OCI-LY7 (cell line): ENCODE measurements at regions not wholly inside any gene's neighbourhood (a gene's known extent, or its start where the extent isn't known, plus 50 kb on each side); places are given as distances from the start of the nearest gene placed in this dataset.
A peak's percentile ranks its signal among the peaks of the same experiment; 100 is the strongest.

Source experiments
- BruUV-seq: library from RNA; stranded (reverse); fragments of 400-500 nt; replicated peaks from 2 replicates; lab custom pipeline; 2021; lab: Mats Ljungman, UMichigan
- CTCF ChIA-PET: fragments of 300-600 bp; sonication (Branson Sonifier 250); formaldehyde crosslinking; loops from one replicate; lab custom pipeline; 2022; ENCODE audit warnings: antibody characterized with exemption; ENCODE audit not compliant: unreplicated experiment; lab: Charles Lee
- POLR2A ChIA-PET: fragments of 300-600 bp; sonication (Branson Sonifier 250); formaldehyde crosslinking; loops from one replicate; lab custom pipeline; 2022; ENCODE audit warnings: antibody characterized with exemption; lab: Charles Lee
- DNase-seq: peaks from one replicate; pipeline ENCODE4 v3.0.0-alpha.2; 2015; ENCODE audit warnings: low spot score
- H2AFZ ChIP-seq: fragments of 200-600 bp; sonication (generic), shearing (Covaris generic); 2 replicates; pipeline ENCODE4 v1.6.1; 2014; ENCODE audit warnings: mild to moderate bottlenecking, antibody characterized with exemption, low read length, moderate library complexity
- H3K27ac ChIP-seq: fragments of 200-600 bp; sonication (generic); 2 replicates; pipeline ENCODE4 v1.5.1; 2014; ENCODE audit warnings: mixed run types, low read depth, mild to moderate bottlenecking, moderate library complexity, low read length, inconsistent platforms; ENCODE audit not compliant: poor library complexity, severe bottlenecking
- H3K36me3 ChIP-seq: fragments of 200-600 bp; sonication (generic); 2 replicates; pipeline ENCODE4 v1.6.1; 2014; ENCODE audit warnings: mild to moderate bottlenecking, antibody characterized with exemption, low read length, moderate library complexity, mixed read lengths; ENCODE audit not compliant: insufficient read depth
- H3K4me1 ChIP-seq: fragments of 200-600 bp; sonication (generic); 2 replicates; pipeline ENCODE4 v1.5.1; 2014; ENCODE audit warnings: mild to moderate bottlenecking, low read length; ENCODE audit not compliant: insufficient read depth, poor library complexity, severe bottlenecking
- H3K4me2 ChIP-seq: fragments of 200-600 bp; sonication (generic); 2 replicates; pipeline ENCODE4 v1.6.1; 2014; ENCODE audit warnings: mild to moderate bottlenecking, low read length
- H3K4me3 ChIP-seq: fragments of 200-600 bp; sonication (generic); 2 replicates; pipeline ENCODE4 v1.5.1; 2014; ENCODE audit warnings: mild to moderate bottlenecking, low read depth, low read length; ENCODE audit not compliant: poor library complexity, severe bottlenecking
- H3K79me2 ChIP-seq: fragments of 200-600 bp; sonication (generic); 2 replicates; pipeline ENCODE4 v1.6.1; 2016; ENCODE audit warnings: low read depth, mild to moderate bottlenecking, low read length, moderate library complexity, mixed read lengths; ENCODE audit not compliant: insufficient read depth
- H3K9me2 ChIP-seq: fragments of 200-600 bp; sonication (generic); 2 replicates; pipeline ENCODE4 v1.6.1; 2016; ENCODE audit warnings: mild to moderate bottlenecking, low read length, mixed read lengths; ENCODE audit not compliant: insufficient read depth
- H3K9me3 ChIP-seq: fragments of 200-600 bp; sonication (generic); 2 replicates; pipeline ENCODE4 v1.6.1; 2014; ENCODE audit warnings: mild to moderate bottlenecking, mixed run types, low read length, mixed read lengths
- H4K20me1 ChIP-seq: fragments of 200-600 bp; sonication (generic); 2 replicates; pipeline ENCODE4 v1.6.1; 2014; ENCODE audit warnings: mild to moderate bottlenecking, antibody characterized with exemption, low read length, moderate library complexity, mixed read lengths; ENCODE audit not compliant: insufficient read depth
- EZH2phosphoT487 ChIP-seq: fragments of 200-600 bp; sonication (generic); IDR thresholded peaks from 2 replicates; pipeline ENCODE4 v1.6.1; 2018; ENCODE audit warnings: low read depth, borderline replicate concordance, mild to moderate bottlenecking, mixed run types, antibody characterized with exemption, low read length, moderate library complexity, mixed read lengths
- intact Hi-C: fragments of 100-400 bp; cut with micrococcal nuclease; formaldehyde crosslinking; loops from one replicate; pipeline ENCODE4 v1.10.0; 2022; ENCODE audit not compliant: unreplicated experiment
- TF ChIP-seq, protein P1 (sequence below): fragments of 200-600 bp; sonication (generic); conservative IDR thresholded peaks from 2 replicates; pipeline ENCODE4 v1.5.1; 2014; ENCODE audit warnings: mild to moderate bottlenecking, antibody characterized with exemption, low read length, moderate library complexity, mixed read lengths

DNA sequence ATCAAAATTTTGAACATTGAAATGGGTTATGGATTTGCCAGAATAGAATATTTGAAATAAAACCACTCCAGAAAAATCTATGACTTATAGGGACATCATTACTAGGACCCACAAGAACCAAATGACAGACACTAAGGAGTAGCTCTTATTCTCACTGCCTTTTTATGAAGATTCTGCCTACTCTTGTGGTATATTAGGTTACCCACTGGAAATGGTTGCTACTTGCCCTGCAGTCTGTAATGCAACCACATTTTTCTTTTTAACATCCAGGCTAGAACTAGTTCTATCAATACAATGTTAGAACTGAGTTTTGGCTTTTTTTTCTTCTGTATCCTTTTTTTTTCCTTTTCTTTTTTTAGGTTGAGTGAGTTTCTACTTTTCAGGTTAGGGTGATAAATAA is 158.9 kb downstream of the PPP1R2C start:
- H4K20me1 ChIP-seq, result no peaks in the 10 kb centered on the region
- no peaks in the 10 kb centered on the region for H3K9me2 ChIP-seq
- peaks cover 11% of the 10 kb centered on the region for H3K4me1 ChIP-seq
- CTCF ChIA-PET, result no interaction called here
- no TSS peak for BruUV-seq
- H3K79me2 ChIP-seq, result no peaks in the 10 kb centered on the region
- TF ChIP-seq, protein P1, sequence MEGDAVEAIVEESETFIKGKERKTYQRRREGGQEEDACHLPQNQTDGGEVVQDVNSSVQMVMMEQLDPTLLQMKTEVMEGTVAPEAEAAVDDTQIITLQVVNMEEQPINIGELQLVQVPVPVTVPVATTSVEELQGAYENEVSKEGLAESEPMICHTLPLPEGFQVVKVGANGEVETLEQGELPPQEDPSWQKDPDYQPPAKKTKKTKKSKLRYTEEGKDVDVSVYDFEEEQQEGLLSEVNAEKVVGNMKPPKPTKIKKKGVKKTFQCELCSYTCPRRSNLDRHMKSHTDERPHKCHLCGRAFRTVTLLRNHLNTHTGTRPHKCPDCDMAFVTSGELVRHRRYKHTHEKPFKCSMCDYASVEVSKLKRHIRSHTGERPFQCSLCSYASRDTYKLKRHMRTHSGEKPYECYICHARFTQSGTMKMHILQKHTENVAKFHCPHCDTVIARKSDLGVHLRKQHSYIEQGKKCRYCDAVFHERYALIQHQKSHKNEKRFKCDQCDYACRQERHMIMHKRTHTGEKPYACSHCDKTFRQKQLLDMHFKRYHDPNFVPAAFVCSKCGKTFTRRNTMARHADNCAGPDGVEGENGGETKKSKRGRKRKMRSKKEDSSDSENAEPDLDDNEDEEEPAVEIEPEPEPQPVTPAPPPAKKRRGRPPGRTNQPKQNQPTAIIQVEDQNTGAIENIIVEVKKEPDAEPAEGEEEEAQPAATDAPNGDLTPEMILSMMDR, result no peak
- no peak for TF ChIP-seq EZH2phosphoT487
- intact Hi-C loops, result no loop called here
- no peaks in the 10 kb centered on the region for H3K9me3 ChIP-seq
- no peak for DNase-seq
- H3K27ac ChIP-seq, result no peak overlapping the region
- no peak overlapping the region for H3K4me2 ChIP-seq
- POLR2A ChIA-PET, result no interaction called here
- no peak overlapping the region for H2AFZ ChIP-seq
- H3K36me3 ChIP-seq, result no peaks in the 10 kb centered on the region; the same call in 1 of the 2 replicates
- H3K4me3 ChIP-seq, result no peak overlapping the region

DNA sequence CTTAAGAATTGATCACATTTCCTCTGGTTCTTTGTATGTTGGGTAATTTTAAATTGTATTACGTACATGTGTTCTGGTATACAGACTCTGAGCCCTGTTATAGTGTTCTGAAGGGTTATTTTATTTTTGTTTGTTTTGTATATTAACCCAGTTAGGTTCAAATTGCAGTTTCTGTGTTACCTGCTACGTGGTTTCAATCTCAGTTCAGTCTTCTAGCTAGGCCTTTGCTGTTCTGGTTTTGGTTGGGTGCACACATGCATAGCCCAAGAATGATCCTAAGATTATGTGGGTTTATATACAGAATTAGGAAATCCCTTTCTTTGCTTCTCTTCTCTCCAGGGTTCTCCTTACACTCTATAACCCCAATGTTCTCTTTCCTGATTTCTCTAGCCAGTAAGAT is 161.0 kb downstream of the PPP1R2C start:
- intact Hi-C loops, result no loop called here
- POLR2A ChIA-PET, result interaction anchor here (0.9 kb wide), 1 partner anchor 145 kb away, joined by 3 read pairs; no protein-coding TSS in a partner anchor
- TF ChIP-seq, protein P1, result no peak
- no peaks in the 10 kb centered on the region for H4K20me1 ChIP-seq
- H3K4me3 ChIP-seq, result no peak overlapping the region
- no peaks in the 10 kb centered on the region for H3K9me3 ChIP-seq
- no peak overlapping the region for H3K27ac ChIP-seq
- peaks cover 11% of the 10 kb centered on the region for H3K4me1 ChIP-seq
- no TSS peak for BruUV-seq
- no peak overlapping the region for H2AFZ ChIP-seq
- H3K79me2 ChIP-seq, result no peaks in the 10 kb centered on the region
- CTCF ChIA-PET, result no interaction called here
- no peak overlapping the region; the same call in 1 of the 2 replicates for H3K4me2 ChIP-seq
- H3K36me3 ChIP-seq, result no peaks in the 10 kb centered on the region; the same call in 1 of the 2 replicates
- no peaks in the 10 kb centered on the region for H3K9me2 ChIP-seq
- no peak for DNase-seq

DNA sequence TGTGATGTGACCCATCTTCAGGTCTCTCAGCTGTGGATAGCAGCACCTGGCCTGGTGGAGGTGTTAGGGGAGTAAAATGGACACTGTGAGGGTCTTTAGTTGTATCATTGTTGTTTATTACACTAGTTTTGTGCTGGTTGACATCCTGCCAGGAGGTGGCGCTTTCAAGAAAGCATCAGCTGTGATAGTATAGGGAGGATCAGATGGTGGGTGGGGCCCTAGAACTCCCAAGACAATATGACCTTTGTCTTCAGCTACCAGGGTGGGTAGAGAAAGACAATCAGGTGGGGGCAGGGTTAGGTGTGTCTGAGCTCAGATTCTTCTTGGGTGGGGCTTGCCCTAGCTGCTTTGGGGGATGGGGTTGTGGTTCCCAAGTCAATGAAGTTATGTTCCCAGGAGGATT is 162.8 kb downstream of the PPP1R2C start:
- no peaks in the 10 kb centered on the region for H4K20me1 ChIP-seq
- no peaks in the 10 kb centered on the region for H3K9me3 ChIP-seq
- no peak overlapping the region for H3K27ac ChIP-seq
- POLR2A ChIA-PET, result no interaction called here
- intact Hi-C loops, result loop anchor here (2.0 kb wide), 1 partner anchor 328 kb away; no protein-coding TSS in a partner anchor
- CTCF ChIA-PET, result no interaction called here
- H3K4me3 ChIP-seq, result no peak overlapping the region
- no TSS peak for BruUV-seq
- H3K79me2 ChIP-seq, result no peaks in the 10 kb centered on the region
- peak; percentile 32 for DNase-seq
- no peaks in the 10 kb centered on the region for H3K9me2 ChIP-seq
- peaks cover 11% of the 10 kb centered on the region for H3K4me1 ChIP-seq
- TF ChIP-seq, protein P1, result peak; percentile 63
- TF ChIP-seq EZH2phosphoT487, result no peak
- no peak overlapping the region for H3K4me2 ChIP-seq
- no peaks in the 10 kb centered on the region; the same call in 1 of the 2 replicates for H3K36me3 ChIP-seq
- H2AFZ ChIP-seq, result no peak overlapping the region
